ENCODE measurements at regions not wholly inside any gene's neighbourhood (a gene's known extent, or its start where the extent isn't known, plus 50 kb on each side); places are given as distances from the start of the nearest gene placed in this dataset.

DNA sequence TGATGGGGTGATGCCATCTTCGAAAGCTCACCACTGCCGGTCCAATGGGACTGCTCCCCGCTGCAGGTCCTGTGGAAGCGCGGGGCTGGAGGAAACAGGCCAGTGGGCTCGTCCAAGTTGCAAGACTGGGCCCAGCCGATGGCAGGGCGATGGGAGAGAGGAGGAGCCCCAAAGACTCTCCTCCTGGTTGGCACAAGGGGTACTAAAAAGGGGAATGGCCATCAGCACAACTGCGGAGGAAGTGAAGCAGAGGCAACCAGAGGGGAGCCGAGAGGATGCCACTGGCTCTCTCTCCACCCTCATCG lies 357.1 kb downstream of the SHANK2 start:
- TF ChIP-seq POLR2A (IDR thresholded peaks at IDR 0.05) (no peak), CTCF (IDR thresholded peaks at IDR 0.05) (no peak), EP300 (IDR thresholded peaks at IDR 0.05) (no peak)
